ENCODE measurements at regions not wholly inside any gene's neighbourhood (a gene's known extent, or its start where the extent isn't known, plus 50 kb on each side); places are given as distances from the start of the nearest gene placed in this dataset.

DNA sequence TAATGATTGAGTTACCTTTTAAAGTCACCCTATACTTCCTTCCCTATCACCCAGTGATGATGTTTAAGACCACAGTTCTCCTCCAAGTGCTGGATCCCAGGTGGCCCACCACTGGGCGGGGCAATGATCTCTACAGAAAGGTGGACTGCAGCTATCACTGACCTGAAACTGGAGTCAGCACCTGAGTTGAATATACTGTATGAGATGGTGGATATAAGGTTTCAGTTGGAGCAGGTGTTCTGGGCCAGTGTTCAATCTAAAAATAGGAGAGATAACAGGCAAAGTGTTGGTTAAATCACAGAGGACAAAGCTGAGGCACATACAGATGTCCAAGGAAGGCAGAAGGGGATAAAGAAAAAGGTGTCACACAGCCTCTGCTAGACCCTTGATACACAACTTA is 96.6 kb downstream of the SIPA1L2 start:
- Histone ChIP-seq H4K91ac (replicated peaks; ENCODE audit: insufficient read length, low read length) (no peak overlapping the region), H3K9ac (replicated peaks in 1 of 4; ENCODE audit: extremely low read depth in 1 of 4, low read depth in 3 of 4, low read length in 3 of 4) (no peak overlapping the region), H3K36me3 (ENCODE audit: control insufficient read depth in 2 of 4, insufficient read depth in 4 of 4, low read length in 3 of 4) (no peaks in the 10 kb centered on the region), H2BK12ac (ENCODE audit: low read depth, low read length) (no peak overlapping the region), H2AFZ (ENCODE audit: low read length) (no peak overlapping the region), H3K23ac (ENCODE audit: insufficient read length) (no peak overlapping the region), H3K14ac (ENCODE audit: insufficient read length) (no peak overlapping the region), H4K20me1 (replicated peaks in 1 of 2; ENCODE audit: control insufficient read depth in 1 of 2, insufficient read depth in 2 of 2, low read length in 2 of 2) (no peaks in the 10 kb centered on the region), H3K79me2 (ENCODE audit: control insufficient read depth in 1 of 2, insufficient read depth in 2 of 2, low read length in 2 of 2) (no peaks in the 10 kb centered on the region), H2BK15ac (ENCODE audit: low read length) (no peak overlapping the region), H3K4me1 (replicated peaks in 1 of 4; ENCODE audit: control insufficient read depth in 3 of 4, insufficient read depth in 4 of 4, low read length in 3 of 4) (peaks cover 0 to 4% (median 2%) of the 10 kb centered on the region in 4 experiments; a peak in 5 of 7 replicates), H3K4me2 (ENCODE audit: insufficient read depth in 1 of 2, low read depth in 2 of 2, low read length in 2 of 2) (no peak overlapping the region), H2AK5ac (ENCODE audit: low read depth, low read length) (no peak overlapping the region), H3K27me3 (replicated peaks in 1 of 4; ENCODE audit: control insufficient read depth in 3 of 4, extremely low read depth in 1 of 4, insufficient read depth in 3 of 4, low read length in 3 of 4) (no peaks in the 10 kb centered on the region; a peak in 1 of 7 replicates), H2BK20ac (ENCODE audit: low read length) (no peak overlapping the region), H3K18ac (ENCODE audit: extremely low read depth, low read length) (no peak overlapping the region), H3K23me2 (ENCODE audit: low read depth, low read length) (no peaks in the 10 kb centered on the region), H4K5ac (ENCODE audit: insufficient read length, low read depth, low read length) (no peak overlapping the region), H3K79me1 (ENCODE audit: low read depth, low read length) (no peaks in the 10 kb centered on the region), H3K4ac (replicated peaks; ENCODE audit: insufficient read length, low read depth, low read length) (no peak overlapping the region), H3K56ac (replicated peaks; ENCODE audit: insufficient read length, low read depth, low read length) (no peak overlapping the region), H2BK5ac (ENCODE audit: low read depth, low read length) (no peak overlapping the region), H2BK120ac (replicated peaks; ENCODE audit: low read depth, low read length) (no peak overlapping the region), H3K27ac (ENCODE audit: low read depth, low read length) (no peak overlapping the region), H4K8ac (ENCODE audit: extremely low read depth, insufficient read depth, low read length) (no peak overlapping the region), H3K4me3 (ENCODE audit: extremely low read depth in 1 of 4, insufficient read depth in 2 of 4, low read depth in 3 of 4, low read length in 4 of 4) (no peak overlapping the region), H3K9me3 (ENCODE audit: insufficient read depth in 2 of 2, low read depth in 1 of 2, low read length in 1 of 2) (no peaks in the 10 kb centered on the region)
- ChIA-PET CTCF (ENCODE audit: partially characterized antibody) (interaction anchor here (2.4 kb wide), 1 partner anchor 12 kb away, joined by 5 read pairs; no protein-coding TSS in a partner anchor), POLR2A (ENCODE audit: partially characterized antibody) (no interaction called here)
- TF ChIP-seq, protein P1, sequence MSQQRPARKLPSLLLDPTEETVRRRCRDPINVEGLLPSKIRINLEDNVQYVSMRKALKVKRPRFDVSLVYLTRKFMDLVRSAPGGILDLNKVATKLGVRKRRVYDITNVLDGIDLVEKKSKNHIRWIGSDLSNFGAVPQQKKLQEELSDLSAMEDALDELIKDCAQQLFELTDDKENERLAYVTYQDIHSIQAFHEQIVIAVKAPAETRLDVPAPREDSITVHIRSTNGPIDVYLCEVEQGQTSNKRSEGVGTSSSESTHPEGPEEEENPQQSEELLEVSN (IDR thresholded peaks at IDR 0.05) = no peak
- TF ChIP-seq RBBP5 (IDR thresholded peaks at IDR 0.05; ENCODE audit: borderline replicate concordance, low read depth, low read length) = no peak
- no peak for TF ChIP-seq MAX (IDR thresholded peaks at IDR 0.05)
- no peak for TF ChIP-seq JUND (IDR thresholded peaks at IDR 0.05; ENCODE audit: low read length)
- no peak for FAIRE-seq
- WGBS, 2 experiments (ENCODE audit: extremely low coverage in 1 of 2, insufficient coverage in 1 of 2, insufficient read length in 1 of 2, insufficient replicate concordance in 2 of 2, low coverage in 1 of 2, low lambda C conversion rate in 2 of 2, missing lambda C conversion rate in 1 of 2) = 89% methylated on average over 1 of the region's 1 CpG; no CpG with 5 or more reads in 1 of the 2 experiments
- no peak for DNase-seq (ENCODE audit: low read depth in 1 of 2, low spot score in 2 of 2)

All from H1 (cell line).